Body of pancreas (tissue), 4 donors: ENCODE measurements at regions not wholly inside any gene's neighbourhood (a gene's known extent, or its start where the extent isn't known, plus 50 kb on each side); places are given as distances from the start of the nearest gene placed in this dataset.

ENCODE experiments used
- ATAC-seq: fragments of 150-250 bp; one replicate; pipeline ENCODE4 v1.9.1; 2016
- DNase-seq, 4 donors: peaks; one replicate each; pipeline ENCODE4 v3.0.0-alpha.2; 2019
- H3K27ac ChIP-seq, 4 donors: fragments of 200-600 bp; sonication (generic); 1 replicate in 3 of 4; 2 replicates in 1 of 4; pipeline versions ENCODE4 v1.5.1 to v1.6.1; 2016 to 2019; ENCODE audit warnings: mild to moderate bottlenecking in 1 of 4, mixed read lengths in 1 of 4, moderate library complexity in 1 of 4
- H3K27me3 ChIP-seq, 2 donors: fragments of 200-600 bp; sonication (generic); one replicate each; pipeline ENCODE4 v1.6.0; 2016; ENCODE audit warnings: mild to moderate bottlenecking in 1 of 2
- H3K36me3 ChIP-seq, 2 donors: fragments of 200-600 bp; sonication (generic); replicated peaks in 1 of 2; 2 replicates each; pipeline ENCODE4 v1.5.1; 2016; ENCODE audit warnings: low read depth in 2 of 2; ENCODE audit not compliant: insufficient read depth in 1 of 2
- H3K4me1 ChIP-seq: fragments of 200-600 bp; sonication (generic); one replicate; pipeline ENCODE4 v1.6.0; 2016
- H3K4me3 ChIP-seq, 2 donors: fragments of 200-600 bp; sonication (generic); 1 replicate in 1 of 2; 2 replicates in 1 of 2; pipeline ENCODE4 v1.5.1; 2016 to 2019
- H3K9me3 ChIP-seq, 3 donors: fragments of 200-600 bp; sonication (generic); 1 replicate in 2 of 3; 2 replicates in 1 of 3; pipeline ENCODE4 v1.5.1; 2016
- POLR2A ChIP-seq, 3 donors: fragments of 450-650 bp; IDR thresholded peaks; one replicate each; pipeline ENCODE4 v1.6.1; 2016; ENCODE audit warnings: antibody characterized with exemption in 3 of 3, mild to moderate bottlenecking in 2 of 3
- WGBS, 2 donors: methylation state at CpG; one replicate each; pipeline ENCODE4 v1.1.5; 2017; 5-methylcytosine and 5-hydroxymethylcytosine counted together
- intact Hi-C: fragments of 100-400 bp; cut with DNase I; formaldehyde crosslinking; loops from one replicate; pipeline ENCODE4 v1.15.1; 2023
- TF ChIP-seq, protein P1 (sequence below), 7 experiments: fragments of 450-650 bp in 4 of 7; fragments of 200-600 bp in 3 of 7; sonication (generic) in 3 of 7; IDR thresholded peaks; one replicate each; pipeline ENCODE4 v1.5.1; 2016 to 2019; ENCODE audit warnings: antibody characterized with exemption in 7 of 7

DNA sequence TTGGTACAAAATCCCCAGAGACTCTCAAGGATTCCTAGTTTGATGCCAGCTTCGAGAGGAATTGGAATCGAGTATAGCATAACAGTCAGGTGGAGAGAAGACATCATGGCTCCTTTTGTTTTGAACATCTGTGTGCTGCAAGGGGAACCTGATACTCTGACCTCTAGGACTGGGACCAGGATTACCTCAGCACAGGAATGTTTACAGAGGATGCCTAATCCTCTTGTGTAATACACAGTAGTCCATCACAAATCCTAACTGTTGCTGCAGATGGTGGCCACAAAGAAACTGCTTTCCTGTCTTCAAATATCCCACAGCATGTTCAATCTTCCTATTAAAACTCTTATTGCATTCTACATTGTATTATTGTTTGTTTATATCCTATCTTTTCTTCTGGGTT lies 111.8 kb upstream of the PRMT6 start:
- intact Hi-C loops = no loop called here
- 31 to 52% methylated on average over 2 of the region's 2 CpGs for WGBS, 2 donors
- TF ChIP-seq, protein P1, sequence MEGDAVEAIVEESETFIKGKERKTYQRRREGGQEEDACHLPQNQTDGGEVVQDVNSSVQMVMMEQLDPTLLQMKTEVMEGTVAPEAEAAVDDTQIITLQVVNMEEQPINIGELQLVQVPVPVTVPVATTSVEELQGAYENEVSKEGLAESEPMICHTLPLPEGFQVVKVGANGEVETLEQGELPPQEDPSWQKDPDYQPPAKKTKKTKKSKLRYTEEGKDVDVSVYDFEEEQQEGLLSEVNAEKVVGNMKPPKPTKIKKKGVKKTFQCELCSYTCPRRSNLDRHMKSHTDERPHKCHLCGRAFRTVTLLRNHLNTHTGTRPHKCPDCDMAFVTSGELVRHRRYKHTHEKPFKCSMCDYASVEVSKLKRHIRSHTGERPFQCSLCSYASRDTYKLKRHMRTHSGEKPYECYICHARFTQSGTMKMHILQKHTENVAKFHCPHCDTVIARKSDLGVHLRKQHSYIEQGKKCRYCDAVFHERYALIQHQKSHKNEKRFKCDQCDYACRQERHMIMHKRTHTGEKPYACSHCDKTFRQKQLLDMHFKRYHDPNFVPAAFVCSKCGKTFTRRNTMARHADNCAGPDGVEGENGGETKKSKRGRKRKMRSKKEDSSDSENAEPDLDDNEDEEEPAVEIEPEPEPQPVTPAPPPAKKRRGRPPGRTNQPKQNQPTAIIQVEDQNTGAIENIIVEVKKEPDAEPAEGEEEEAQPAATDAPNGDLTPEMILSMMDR (IDR thresholded peaks at IDR 0.05) = no peak
- TF ChIP-seq POLR2A (IDR thresholded peaks at IDR 0.05) = no peak
- DNase-seq (no peak), ATAC-seq (no peak)
- no peaks in the 10 kb centered on the region for H3K27me3 ChIP-seq
- H3K27ac ChIP-seq = no peak overlapping the region
- no peaks in the 10 kb centered on the region for H3K36me3 ChIP-seq
- H3K9me3 ChIP-seq = no peaks in the 10 kb centered on the region
- H3K4me1 ChIP-seq = no peaks in the 10 kb centered on the region
- H3K4me3 ChIP-seq = no peak overlapping the region

- TF ChIP-seq POLR2A (IDR thresholded peaks at IDR 0.05) = no peak
- TF ChIP-seq, protein P1 (IDR thresholded peaks at IDR 0.05) = no peak
- no peak for ATAC-seq
Measured at GRCh38 chr1:106952776-106953175, 103.7 kb upstream of the PRMT6 start.

GRCh38 chr1:106954661-106955229 lies 101.7 kb upstream of the PRMT6 start:
- Histone ChIP-seq H3K4me3 (no peak overlapping the region), H3K27ac (no peak overlapping the region), H3K4me1 (no peaks in the 10 kb centered on the region), H3K27me3 (no peaks in the 10 kb centered on the region), H3K36me3 (no peaks in the 10 kb centered on the region), H3K9me3 (no peaks in the 10 kb centered on the region)
- DNase-seq (no peak), ATAC-seq (no peak)
- intact Hi-C loops = no loop called here
- TF ChIP-seq, protein P1 (IDR thresholded peaks at IDR 0.05) = no peak

More at GRCh38 chr1:106952776-106953175, 103.7 kb upstream of the PRMT6 start:
- no peak for DNase-seq
- Histone ChIP-seq H3K9me3 (no peaks in the 10 kb centered on the region), H3K4me3 (no peak overlapping the region), H3K27ac (no peak overlapping the region), H3K4me1 (no peaks in the 10 kb centered on the region), H3K36me3 (no peaks in the 10 kb centered on the region), H3K27me3 (no peaks in the 10 kb centered on the region)
- 53 to 60% methylated on average over 1 of the region's 1 CpG for WGBS, 2 donors
- intact Hi-C loops = no loop called here

DNA sequence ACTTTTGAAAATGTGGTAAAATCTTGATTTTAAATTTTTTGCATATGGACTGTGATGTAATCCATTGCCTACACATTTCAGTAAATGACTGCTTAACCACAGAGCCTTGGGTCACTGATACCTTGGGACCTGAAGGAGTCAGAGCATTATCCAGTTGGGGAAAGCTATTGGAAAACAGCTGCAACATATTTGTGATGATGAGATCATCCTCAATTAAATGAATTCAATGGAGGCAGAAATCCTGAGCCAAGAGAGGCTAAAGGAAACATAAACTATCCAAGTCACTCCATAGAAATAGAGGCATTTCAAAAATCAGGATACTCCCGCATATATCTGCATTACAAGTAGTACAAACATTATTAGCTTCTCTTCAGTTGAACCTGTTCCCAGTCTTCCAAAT lies 99.8 kb upstream of the PRMT6 start:
- WGBS, 2 donors = 82 to 88% methylated on average over 1 of the region's 1 CpG
- H3K36me3 ChIP-seq = no peaks in the 10 kb centered on the region
- H3K9me3 ChIP-seq = no peaks in the 10 kb centered on the region
- TF ChIP-seq, protein P1 (IDR thresholded peaks at IDR 0.05) = no peak
- TF ChIP-seq POLR2A (IDR thresholded peaks at IDR 0.05) = no peak
- DNase-seq = no peak
- no peak for ATAC-seq
- no peaks in the 10 kb centered on the region for H3K27me3 ChIP-seq
- no peak overlapping the region for H3K4me3 ChIP-seq
- H3K4me1 ChIP-seq = no peaks in the 10 kb centered on the region
- intact Hi-C loops = no loop called here
- H3K27ac ChIP-seq = no peak overlapping the region

- TF ChIP-seq, protein P1 (IDR thresholded peaks at IDR 0.05) = no peak
- TF ChIP-seq POLR2A (IDR thresholded peaks at IDR 0.05) = no peak
- intact Hi-C loops = no loop called here
- no peak for ATAC-seq
Measured at GRCh38 chr1:106957795-106958194, 98.7 kb upstream of the PRMT6 start.

More at GRCh38 chr1:106957795-106958194, 98.7 kb upstream of the PRMT6 start:
- H3K36me3 ChIP-seq = no peaks in the 10 kb centered on the region
- DNase-seq = no peak
- no peak overlapping the region for H3K27ac ChIP-seq
- H3K9me3 ChIP-seq = no peaks in the 10 kb centered on the region
- H3K4me3 ChIP-seq = no peak overlapping the region
- no peaks in the 10 kb centered on the region for H3K27me3 ChIP-seq
- no peaks in the 10 kb centered on the region for H3K4me1 ChIP-seq
- WGBS, 2 donors = 57 to 68% methylated on average over 3 of the region's 3 CpGs
